ENCODE measurements at regions not wholly inside any gene's neighbourhood (a gene's known extent, or its start where the extent isn't known, plus 50 kb on each side); places are given as distances from the start of the nearest gene placed in this dataset.

GRCh38 chr1:213666922-213667321, 320.9 kb upstream of the PROX1 start:
- H3K36me3 ChIP-seq (ENCODE audit: insufficient read depth, low read length), result no peaks in the 10 kb centered on the region
- no peak overlapping the region for H3K9ac ChIP-seq (ENCODE audit: low read depth, low read length)
- H3K4me1 ChIP-seq (ENCODE audit: insufficient read depth, low read length), result peaks cover 10% of the 10 kb centered on the region
- H3K9me3 ChIP-seq (ENCODE audit: control insufficient read depth, insufficient read depth, low read length), result no peaks in the 10 kb centered on the region

GRCh38 chr1:213669512-213669911, 318.3 kb upstream of the PROX1 start:
- Histone ChIP-seq H3K4me1 (ENCODE audit: insufficient read depth, low read length) (peaks cover 10% of the 10 kb centered on the region), H3K9me3 (ENCODE audit: control insufficient read depth, insufficient read depth, low read length) (no peaks in the 10 kb centered on the region), H3K9ac (ENCODE audit: low read depth, low read length) (no peak overlapping the region), H3K36me3 (ENCODE audit: insufficient read depth, low read length) (no peaks in the 10 kb centered on the region)

DNA sequence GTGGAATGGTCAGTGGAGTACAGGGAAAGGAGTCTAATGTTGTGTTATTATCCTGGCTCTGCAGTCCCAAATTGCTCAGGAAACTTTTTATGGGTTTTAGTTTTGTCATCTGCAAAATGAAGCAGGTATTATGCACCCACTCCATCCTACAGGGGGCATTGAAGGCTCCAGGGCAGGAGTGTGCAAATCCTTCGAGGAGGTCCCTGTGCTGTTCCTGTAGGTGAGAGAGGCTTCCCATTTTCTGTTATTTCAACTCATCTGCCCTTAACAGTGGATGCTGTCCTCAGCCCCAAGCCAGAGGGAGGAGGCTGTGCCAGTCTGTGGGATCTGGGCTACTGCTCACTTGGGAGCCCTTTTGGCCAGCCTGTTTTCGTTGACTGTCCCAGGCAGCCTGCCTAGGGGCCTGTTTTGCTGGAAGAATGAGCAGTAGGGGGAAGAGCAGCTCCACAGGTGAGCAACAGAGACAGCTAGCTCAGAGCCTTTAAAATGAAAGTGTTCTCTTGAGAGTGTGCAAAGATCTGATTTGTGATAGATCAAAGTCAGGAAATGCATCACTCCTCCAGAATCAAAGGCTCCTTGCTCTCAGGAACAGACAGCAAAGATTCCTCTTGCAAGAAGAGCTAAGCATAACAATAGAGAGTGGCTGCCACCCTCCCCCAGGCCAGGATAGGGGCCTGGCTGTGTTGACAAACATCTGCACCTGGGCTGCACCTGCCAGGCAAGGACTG, 317.6 kb upstream of the PROX1 start:
- Histone ChIP-seq H3K36me3 (ENCODE audit: insufficient read depth, low read length) (no peaks in the 10 kb centered on the region), H3K9me3 (ENCODE audit: control insufficient read depth, insufficient read depth, low read length) (no peaks in the 10 kb centered on the region), H3K9ac (ENCODE audit: low read depth, low read length) (no peak overlapping the region), H3K4me1 (ENCODE audit: insufficient read depth, low read length) (peaks cover 10% of the 10 kb centered on the region)

DNA sequence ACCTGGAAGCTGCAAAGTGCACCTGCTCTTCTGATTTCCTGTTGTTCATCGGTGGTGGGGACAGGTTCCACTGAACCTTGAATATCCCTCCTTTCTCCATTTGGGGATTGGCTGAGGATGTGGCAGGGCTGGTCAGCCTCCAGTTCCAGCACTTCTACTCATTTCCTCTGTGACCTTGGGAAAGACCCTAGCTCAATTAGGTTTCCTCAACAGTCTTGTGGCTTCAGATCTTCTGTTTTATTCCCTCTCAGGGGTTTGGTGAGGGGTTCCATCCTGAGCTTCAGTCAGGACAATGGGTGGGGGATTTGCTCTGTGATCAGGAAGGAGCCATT, 317.1 kb upstream of the PROX1 start:
- peaks cover 10% of the 10 kb centered on the region for H3K4me1 ChIP-seq (ENCODE audit: insufficient read depth, low read length)
- no peaks in the 10 kb centered on the region for H3K36me3 ChIP-seq (ENCODE audit: insufficient read depth, low read length)
- H3K9me3 ChIP-seq (ENCODE audit: control insufficient read depth, insufficient read depth, low read length), result no peaks in the 10 kb centered on the region
- H3K9ac ChIP-seq (ENCODE audit: low read depth, low read length), result no peak overlapping the region

DNA sequence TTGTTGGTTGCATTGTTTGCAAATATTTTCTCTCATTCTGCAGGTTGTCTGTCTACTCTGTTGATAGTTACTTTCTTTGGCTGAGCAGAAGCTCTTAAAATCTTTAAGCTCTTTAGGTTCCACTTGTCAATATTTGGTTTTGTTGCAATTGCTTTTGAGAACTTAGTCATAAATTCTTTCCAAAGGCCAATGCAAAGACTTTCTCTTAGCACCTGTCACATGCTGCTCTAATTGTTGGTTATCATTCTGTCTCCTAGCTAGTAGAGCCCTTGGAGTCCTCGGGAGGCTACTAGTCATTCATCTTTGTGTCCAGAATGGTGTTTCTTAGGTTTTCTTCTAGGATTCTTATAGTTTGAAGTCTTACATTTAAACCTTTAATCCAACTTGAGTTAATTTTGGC, 312.7 kb upstream of the PROX1 start:
- Histone ChIP-seq H3K9ac (ENCODE audit: low read depth, low read length) (no peak overlapping the region), H3K36me3 (ENCODE audit: insufficient read depth, low read length) (no peaks in the 10 kb centered on the region), H3K4me1 (ENCODE audit: insufficient read depth, low read length) (peaks cover 3% of the 10 kb centered on the region), H3K9me3 (ENCODE audit: control insufficient read depth, insufficient read depth, low read length) (no peaks in the 10 kb centered on the region)

GRCh38 chr1:213676736-213677135, 311.0 kb upstream of the PROX1 start:
- Histone ChIP-seq H3K9ac (ENCODE audit: low read depth, low read length) (no peak overlapping the region), H3K36me3 (ENCODE audit: insufficient read depth, low read length) (no peaks in the 10 kb centered on the region), H3K4me1 (ENCODE audit: insufficient read depth, low read length) (no peaks in the 10 kb centered on the region), H3K9me3 (ENCODE audit: control insufficient read depth, insufficient read depth, low read length) (no peaks in the 10 kb centered on the region)

DNA sequence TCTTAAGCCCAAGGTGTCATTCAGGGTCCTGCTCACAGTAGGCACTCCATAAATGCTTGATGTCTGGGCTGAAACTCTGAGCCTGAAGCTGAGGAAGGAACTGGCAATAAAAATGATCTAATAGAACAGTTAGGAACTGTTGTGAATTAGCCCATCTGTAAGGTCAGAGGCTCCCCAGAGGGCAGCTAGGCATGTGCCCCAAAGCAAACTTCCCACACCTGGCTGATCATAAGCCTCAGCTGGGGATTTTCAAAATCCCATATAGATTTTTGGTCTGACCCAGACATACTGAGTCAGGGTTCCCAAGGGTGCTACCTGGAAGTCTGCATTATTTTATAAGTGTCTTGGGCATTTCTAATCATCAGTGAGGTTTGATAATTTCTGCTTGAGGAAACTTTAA, 309.4 kb upstream of the PROX1 start:
- H3K9me3 ChIP-seq (ENCODE audit: control insufficient read depth, insufficient read depth, low read length), result no peaks in the 10 kb centered on the region
- H3K9ac ChIP-seq (ENCODE audit: low read depth, low read length), result no peak overlapping the region
- no peaks in the 10 kb centered on the region for H3K36me3 ChIP-seq (ENCODE audit: insufficient read depth, low read length)
- H3K4me1 ChIP-seq (ENCODE audit: insufficient read depth, low read length), result no peaks in the 10 kb centered on the region

DNA sequence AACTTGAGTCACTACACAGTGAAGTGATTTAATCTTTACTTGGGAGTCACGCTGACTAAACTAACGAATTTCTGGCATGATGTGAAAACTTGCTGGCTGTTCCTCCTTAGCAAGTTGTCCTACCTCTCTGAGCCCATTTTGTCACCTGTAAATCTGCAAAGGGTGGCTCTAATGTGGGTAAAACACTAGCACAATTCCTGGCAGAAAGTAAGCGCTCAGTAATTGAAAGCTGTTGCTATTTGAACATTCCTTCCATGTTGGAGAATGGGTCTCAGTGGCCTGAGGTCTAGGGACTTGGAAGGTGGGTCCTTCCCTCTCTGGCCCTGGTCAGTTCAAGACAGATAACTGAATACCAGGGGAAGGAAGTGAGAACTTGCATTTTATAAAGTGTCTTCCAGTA, 309.0 kb upstream of the PROX1 start:
- Histone ChIP-seq H3K9ac (ENCODE audit: low read depth, low read length) (no peak overlapping the region), H3K4me1 (ENCODE audit: insufficient read depth, low read length) (no peaks in the 10 kb centered on the region), H3K9me3 (ENCODE audit: control insufficient read depth, insufficient read depth, low read length) (no peaks in the 10 kb centered on the region), H3K36me3 (ENCODE audit: insufficient read depth, low read length) (no peaks in the 10 kb centered on the region)

DNA sequence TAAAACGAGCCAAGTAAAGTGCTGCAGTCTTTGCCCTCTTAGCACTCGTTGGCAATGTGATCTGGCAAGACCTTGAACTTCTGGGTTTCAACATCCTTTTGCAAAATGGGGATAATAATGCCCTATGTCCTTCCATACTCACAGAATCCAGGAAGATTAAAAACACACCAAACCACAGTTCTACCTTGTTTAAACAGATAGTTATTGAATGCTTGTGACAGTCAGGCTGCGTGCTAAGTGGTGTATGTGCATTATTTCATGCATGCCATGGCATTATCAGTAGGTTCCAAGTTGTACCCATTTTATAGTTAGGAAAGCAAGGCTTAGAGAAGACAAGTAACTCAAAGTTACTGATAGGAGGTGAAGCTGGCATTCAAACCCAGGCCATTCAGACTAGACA, 308.6 kb upstream of the PROX1 start:
- no peaks in the 10 kb centered on the region for H3K9me3 ChIP-seq (ENCODE audit: control insufficient read depth, insufficient read depth, low read length)
- H3K9ac ChIP-seq (ENCODE audit: low read depth, low read length), result no peak overlapping the region
- no peaks in the 10 kb centered on the region for H3K4me1 ChIP-seq (ENCODE audit: insufficient read depth, low read length)
- no peaks in the 10 kb centered on the region for H3K36me3 ChIP-seq (ENCODE audit: insufficient read depth, low read length)

DNA sequence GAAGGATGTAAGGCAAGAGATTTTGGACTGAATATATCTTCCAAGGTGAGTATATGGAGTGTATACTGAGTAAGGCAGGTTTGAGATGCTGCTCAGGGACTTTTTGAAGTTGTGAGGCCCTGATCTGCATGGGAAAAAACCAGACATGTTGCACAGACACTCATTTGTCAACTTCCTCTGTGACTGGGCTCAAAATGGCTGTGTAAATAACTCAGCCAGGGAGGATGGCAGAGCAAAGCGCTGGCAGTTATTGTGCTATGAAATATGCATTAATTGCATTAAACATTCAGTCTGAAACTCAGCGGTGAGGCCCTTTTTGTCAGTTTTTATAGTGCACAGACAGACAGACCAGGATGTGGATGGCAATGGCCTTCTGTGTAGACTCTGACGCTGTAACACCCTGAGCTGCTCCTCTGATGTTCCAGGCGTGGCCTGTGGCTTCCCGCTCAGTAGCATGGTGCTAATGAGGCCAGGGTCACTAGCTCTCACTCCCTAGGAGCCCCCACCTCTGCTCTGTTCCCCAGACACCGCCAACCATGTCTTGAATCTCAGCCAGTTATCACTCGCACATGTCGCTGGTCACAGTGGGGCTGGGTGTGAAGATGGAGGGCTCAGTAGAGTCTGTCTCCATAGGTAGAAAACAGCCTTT, 307.0 kb upstream of the PROX1 start:
- no peaks in the 10 kb centered on the region for H3K9me3 ChIP-seq (ENCODE audit: control insufficient read depth, insufficient read depth, low read length)
- no peaks in the 10 kb centered on the region for H3K36me3 ChIP-seq (ENCODE audit: insufficient read depth, low read length)
- no peak overlapping the region for H3K9ac ChIP-seq (ENCODE audit: low read depth, low read length)
- H3K4me1 ChIP-seq (ENCODE audit: insufficient read depth, low read length), result no peaks in the 10 kb centered on the region

DNA sequence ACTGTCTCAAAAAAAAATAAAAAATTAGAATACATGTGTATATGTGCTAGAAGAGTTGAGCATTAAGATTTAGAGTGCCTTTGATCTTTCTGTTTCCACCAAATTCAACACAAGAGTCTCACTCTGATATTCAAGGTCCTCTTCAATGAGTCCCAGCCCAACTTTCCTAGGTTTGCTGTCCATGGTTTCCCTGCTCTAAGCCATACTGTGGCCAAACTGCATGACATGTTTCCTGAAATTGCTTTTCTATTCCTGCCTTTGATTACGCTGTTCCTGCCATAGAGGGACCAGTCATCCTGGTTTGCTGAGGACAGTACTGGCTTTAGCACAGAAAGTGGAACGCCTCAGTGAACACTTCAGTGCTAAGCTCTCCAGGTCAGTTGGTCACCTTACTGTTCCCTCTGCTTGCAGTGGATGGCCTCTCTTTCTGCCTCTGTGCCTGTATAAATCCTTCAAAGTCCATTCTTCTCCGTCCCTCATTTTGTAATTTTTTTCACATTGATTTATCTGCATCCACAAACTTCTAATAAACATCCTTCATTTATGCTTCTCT, 305.9 kb upstream of the PROX1 start:
- Histone ChIP-seq H3K36me3 (ENCODE audit: insufficient read depth, low read length) (no peaks in the 10 kb centered on the region), H3K9ac (ENCODE audit: low read depth, low read length) (no peak overlapping the region), H3K9me3 (ENCODE audit: control insufficient read depth, insufficient read depth, low read length) (no peaks in the 10 kb centered on the region), H3K4me1 (ENCODE audit: insufficient read depth, low read length) (no peaks in the 10 kb centered on the region)

DNA sequence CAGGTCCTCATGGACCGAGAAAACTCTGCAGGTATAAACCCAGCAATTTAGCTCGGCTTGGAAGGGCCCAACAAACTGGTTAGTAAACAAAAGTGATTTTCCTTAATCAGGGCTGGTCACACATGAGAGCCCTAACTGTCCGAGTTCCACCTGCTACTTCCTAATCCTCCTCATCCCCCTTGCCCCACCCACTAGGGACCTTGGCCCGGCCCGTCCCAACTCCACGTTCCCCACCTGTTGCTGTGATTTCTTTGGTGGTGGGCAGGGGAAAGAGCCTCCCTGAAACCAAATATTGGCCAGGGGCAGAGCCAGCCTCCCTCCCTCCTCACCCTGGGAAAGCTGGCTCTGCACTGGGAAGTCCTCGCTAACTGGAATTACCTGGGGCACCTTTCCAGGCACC, 304.2 kb upstream of the PROX1 start:
- H3K36me3 ChIP-seq (ENCODE audit: insufficient read depth, low read length), result no peaks in the 10 kb centered on the region
- no peaks in the 10 kb centered on the region for H3K9me3 ChIP-seq (ENCODE audit: control insufficient read depth, insufficient read depth, low read length)
- no peaks in the 10 kb centered on the region for H3K4me1 ChIP-seq (ENCODE audit: insufficient read depth, low read length)
- no peak overlapping the region for H3K9ac ChIP-seq (ENCODE audit: low read depth, low read length)

GRCh38 chr1:213684454-213684853, 303.3 kb upstream of the PROX1 start:
- H3K9ac ChIP-seq (ENCODE audit: low read depth, low read length), result no peak overlapping the region
- H3K9me3 ChIP-seq (ENCODE audit: control insufficient read depth, insufficient read depth, low read length), result no peaks in the 10 kb centered on the region
- no peaks in the 10 kb centered on the region for H3K4me1 ChIP-seq (ENCODE audit: insufficient read depth, low read length)
- no peaks in the 10 kb centered on the region for H3K36me3 ChIP-seq (ENCODE audit: insufficient read depth, low read length)

DNA sequence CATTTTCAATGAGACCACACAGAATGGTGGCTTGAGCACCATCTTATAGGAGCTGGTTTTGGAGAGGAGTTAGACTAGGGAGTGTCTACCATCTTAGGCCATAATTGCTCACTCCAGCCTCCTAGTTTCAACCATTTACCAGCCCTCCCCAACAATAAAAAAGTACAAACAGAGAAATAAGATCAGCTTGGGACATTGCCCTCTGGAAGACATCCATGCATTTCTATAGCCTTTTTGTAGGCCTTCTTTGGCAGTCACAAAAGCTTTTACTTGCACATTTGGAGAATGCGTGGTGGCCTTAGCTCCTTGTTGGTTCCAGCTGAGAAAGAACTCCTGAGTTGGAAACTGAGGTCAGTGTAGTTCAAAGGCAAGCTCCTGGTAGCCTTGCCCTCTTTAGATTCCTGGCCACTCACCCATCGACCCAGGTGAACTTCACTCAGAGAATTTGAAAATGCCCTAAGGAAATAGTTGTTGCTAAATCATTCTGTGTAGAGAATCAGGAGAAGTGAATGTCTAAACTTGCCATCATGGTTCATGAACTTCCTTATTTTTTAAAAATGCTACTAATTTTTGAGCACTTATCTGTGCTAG, 301.7 kb upstream of the PROX1 start:
- H3K9ac ChIP-seq (ENCODE audit: low read depth, low read length), result no peak overlapping the region
- no peaks in the 10 kb centered on the region for H3K4me1 ChIP-seq (ENCODE audit: insufficient read depth, low read length)
- no peaks in the 10 kb centered on the region for H3K9me3 ChIP-seq (ENCODE audit: control insufficient read depth, insufficient read depth, low read length)
- no peaks in the 10 kb centered on the region for H3K36me3 ChIP-seq (ENCODE audit: insufficient read depth, low read length)

- H3K9ac ChIP-seq (ENCODE audit: low read depth, low read length), result no peak overlapping the region
- no peaks in the 10 kb centered on the region for H3K36me3 ChIP-seq (ENCODE audit: insufficient read depth, low read length)
- no peaks in the 10 kb centered on the region for H3K4me1 ChIP-seq (ENCODE audit: insufficient read depth, low read length)
- H3K9me3 ChIP-seq (ENCODE audit: control insufficient read depth, insufficient read depth, low read length), result no peaks in the 10 kb centered on the region
Measured at GRCh38 chr1:213686983-213687382, 300.8 kb upstream of the PROX1 start.
